ENCODE measurements at regions not wholly inside any gene's neighbourhood (a gene's known extent, or its start where the extent isn't known, plus 50 kb on each side); places are given as distances from the start of the nearest gene placed in this dataset.

GRCh38 chr5:60497706-60498500 is 202.1 kb downstream of the DEPDC1B start:
- TF ChIP-seq CTCF (IDR thresholded peaks at IDR 0.05) (no peak), POLR2A (IDR thresholded peaks at IDR 0.05) (no peak)
